B cell (primary cell): ENCODE measurements at regions not wholly inside any gene's neighbourhood (a gene's known extent, or its start where the extent isn't known, plus 50 kb on each side); places are given as distances from the start of the nearest gene placed in this dataset.

Experiments
- ATAC-seq: fragments of 200-7000 bp; cut with Tn5 transposase; one replicate; pipeline ENCODE4 v1.10.0; 2021; ENCODE audit warnings: low read depth, mild to moderate bottlenecking, moderate number of reproducible peaks, moderate library complexity
- CTCF ChIA-PET: fragments of 350-600 bp; sonication (Branson Sonifier 250); formaldehyde crosslinking; loops from one replicate; lab custom pipeline; 2021; ENCODE audit warnings: antibody characterized with exemption, inconsistent platforms; lab: Charles Lee
- POLR2A ChIA-PET: fragments of 350-600 bp; sonication (Branson Sonifier 250); formaldehyde crosslinking; loops from one replicate; lab custom pipeline; 2021; ENCODE audit warnings: antibody characterized with exemption; lab: Charles Lee
- DNase-seq: peaks from one replicate; pipeline ENCODE4 v3.0.0; 2013
- H2AFZ ChIP-seq: 2 replicates; pipeline ENCODE4 v1.6.1; 2012; ENCODE audit warnings: mild to moderate bottlenecking, low read depth, low read length; ENCODE audit not compliant: insufficient read depth, poor library complexity, severe bottlenecking
- H3K27ac ChIP-seq, 2 donors: 1 replicate in 1 of 2; 2 replicates in 1 of 2; pipeline ENCODE4 v1.5.1; 2012 to 2013; ENCODE audit warnings: low read length in 2 of 2, mild to moderate bottlenecking in 2 of 2, moderate library complexity in 1 of 2
- H3K27me3 ChIP-seq, 4 experiments: fragments of 200-600 bp in 1 of 4; sonication (generic) in 1 of 4; replicated peaks in 1 of 4; 1 replicate in 2 of 4; 2 replicates in 2 of 4; pipeline versions ENCODE4 v1.6.1 to v1.7.0; 2013 to 2016; ENCODE audit warnings: low read length in 3 of 4, mild to moderate bottlenecking in 2 of 4, mixed read lengths in 1 of 4, moderate library complexity in 1 of 4; ENCODE audit not compliant: insufficient read depth in 4 of 4, control insufficient read depth in 3 of 4; ENCODE audit errors: control extremely low read depth in 1 of 4
- H3K36me3 ChIP-seq, 2 experiments: replicated peaks in 1 of 2; 1 replicate in 1 of 2; 2 replicates in 1 of 2; pipeline versions ENCODE4 v1.6.1 to v1.7.1; 2013; ENCODE audit warnings: low read length in 1 of 2; ENCODE audit not compliant: insufficient read depth in 2 of 2, control insufficient read depth in 1 of 2; ENCODE audit errors: control extremely low read depth in 1 of 2, extremely low read depth in 1 of 2
- H3K4me1 ChIP-seq, 2 donors: fragments of 200-600 bp in 1 of 2; sonication (generic) in 1 of 2; 1 replicate in 1 of 2; 2 replicates in 1 of 2; pipeline versions ENCODE4 v1.5.1 to v1.6.1; 2013 to 2017; ENCODE audit warnings: low read length in 2 of 2; ENCODE audit not compliant: control insufficient read depth in 2 of 2, insufficient read depth in 2 of 2
- H3K4me2 ChIP-seq: replicated peaks from 2 replicates; pipeline ENCODE3; 2012; ENCODE audit warnings: mild to moderate bottlenecking, low read depth, low read length; ENCODE audit not compliant: poor library complexity, severe bottlenecking
- H3K4me3 ChIP-seq, 5 experiments: fragments of 200-600 bp in 1 of 5; sonication (generic) in 1 of 5; 1 replicate in 3 of 5; 2 replicates in 2 of 5; pipeline versions ENCODE4 v1.5.1 to v1.7.0; 2011 to 2016; ENCODE audit warnings: low read length in 4 of 5, mild to moderate bottlenecking in 4 of 5, low read depth in 2 of 5, control low read depth in 1 of 5, moderate library complexity in 1 of 5; ENCODE audit not compliant: insufficient read depth in 1 of 5; ENCODE audit errors: control extremely low read depth in 1 of 5, extremely low read depth in 1 of 5
- H3K79me2 ChIP-seq: fragments of 200-600 bp; sonication (generic); one replicate; pipeline ENCODE4 v1.6.0; 2016; ENCODE audit warnings: low read length; ENCODE audit not compliant: control insufficient read depth, insufficient read depth
- H3K9ac ChIP-seq: fragments of 200-600 bp; sonication (generic); 2 replicates; pipeline ENCODE4 v1.6.1; 2017; ENCODE audit warnings: mild to moderate bottlenecking, low read length, moderate library complexity
- H3K9me3 ChIP-seq, 3 donors: one replicate each; pipeline versions ENCODE4 v1.6.1 to v1.7.1; 2013; ENCODE audit warnings: low read length in 2 of 3; ENCODE audit not compliant: control insufficient read depth in 2 of 3, insufficient read depth in 1 of 3; ENCODE audit errors: control extremely low read depth in 1 of 3
- H4K20me1 ChIP-seq: 2 replicates; pipeline ENCODE4 v1.6.0; 2012; ENCODE audit warnings: mild to moderate bottlenecking, low read length; ENCODE audit not compliant: insufficient read depth, control insufficient read depth, poor library complexity, severe bottlenecking
- H3K27ac Mint-ChIP-seq: one replicate; pipeline ENCODE4 v1.8.0; 2021; ENCODE audit warnings: mixed read lengths
- H3K27me3 Mint-ChIP-seq: one replicate; pipeline ENCODE4 v1.8.0; 2021; ENCODE audit warnings: mixed read lengths
- H3K4me1 Mint-ChIP-seq: one replicate; pipeline ENCODE4 v1.8.0; 2021; ENCODE audit warnings: mixed read lengths
- H3K4me3 Mint-ChIP-seq: one replicate; pipeline ENCODE4 v1.8.0; 2021; ENCODE audit warnings: mixed read lengths
- H3K9me3 Mint-ChIP-seq: one replicate; pipeline ENCODE4 v1.8.0; 2022; ENCODE audit warnings: mixed read lengths; ENCODE audit not compliant: insufficient read depth
- CTCF ChIP-seq: fragments of 200-600 bp; IDR thresholded peaks from one replicate; pipeline ENCODE4 v1.8.0; 2022; ENCODE audit warnings: antibody characterized with exemption, mild to moderate bottlenecking
- EZH2 ChIP-seq: IDR thresholded peaks from 2 replicates; pipeline ENCODE4 v1.6.1; 2012; ENCODE audit warnings: borderline replicate concordance, low read depth, mild to moderate bottlenecking, moderate library complexity, low read length; ENCODE audit not compliant: insufficient read depth, poor library complexity, severe bottlenecking
- WGBS: methylation state at CpG from one replicate; pipeline ENCODE4 v1.1.5; 2013; ENCODE audit warnings: missing lambda C conversion rate; ENCODE audit not compliant: insufficient coverage; 5-methylcytosine and 5-hydroxymethylcytosine counted together
- intact Hi-C: fragments of 100-400 bp; cut with micrococcal nuclease; formaldehyde crosslinking; loops from one replicate; pipeline ENCODE4 v1.10.0; 2022

- no peak overlapping the region for H3K4me3 Mint-ChIP-seq
- WGBS: no CpG with 5 or more reads among the region's 1 CpG
- Histone ChIP-seq H3K27me3 (no peaks in the 10 kb centered on the region), H3K4me2 (no peak overlapping the region), H3K4me1 (no peaks in the 10 kb centered on the region), H4K20me1 (no peaks in the 10 kb centered on the region), H3K79me2 (no peaks in the 10 kb centered on the region), H3K9me3 (no peaks in the 10 kb centered on the region), H3K36me3 (no peaks in the 10 kb centered on the region), H3K27ac (no peak overlapping the region), H3K9ac (no peak overlapping the region), H3K4me3 (no peak overlapping the region), H2AFZ (no peak overlapping the region)
- POLR2A ChIA-PET: no interaction called here
- no peak overlapping the region for H3K27ac Mint-ChIP-seq
- intact Hi-C loops: no loop called here
- DNase-seq (no peak), ATAC-seq (no peak)
- no peaks in the 10 kb centered on the region for H3K4me1 Mint-ChIP-seq
- TF ChIP-seq EZH2 (no peak), CTCF (no peak)
- no peaks in the 10 kb centered on the region for H3K27me3 Mint-ChIP-seq
- CTCF ChIA-PET: no interaction called here
- no peaks in the 10 kb centered on the region for H3K9me3 Mint-ChIP-seq
Measured at GRCh38 chrX:33285550-33285949, 74.2 kb upstream of the DMD start.

GRCh38 chrX:33277046-33277445 is 65.7 kb upstream of the DMD start:
- H3K4me1 Mint-ChIP-seq: no peaks in the 10 kb centered on the region
- Histone ChIP-seq H3K9me3 (no peaks in the 10 kb centered on the region), H3K4me2 (no peak overlapping the region), H3K4me3 (no peak overlapping the region), H3K27ac (no peak overlapping the region), H3K27me3 (no peaks in the 10 kb centered on the region), H3K4me1 (no peaks in the 10 kb centered on the region), H2AFZ (no peak overlapping the region), H3K36me3 (no peaks in the 10 kb centered on the region), H3K79me2 (no peaks in the 10 kb centered on the region), H3K9ac (no peak overlapping the region), H4K20me1 (no peaks in the 10 kb centered on the region)
- WGBS: 100% methylated on average over 1 of the region's 3 CpGs
- ChIA-PET POLR2A (no interaction called here), CTCF (no interaction called here)
- H3K9me3 Mint-ChIP-seq: no peaks in the 10 kb centered on the region
- H3K27ac Mint-ChIP-seq: no peak overlapping the region
- no peak overlapping the region for H3K4me3 Mint-ChIP-seq
- DNase-seq (no peak), ATAC-seq (no peak)
- H3K27me3 Mint-ChIP-seq: no peaks in the 10 kb centered on the region
- intact Hi-C loops: no loop called here
- TF ChIP-seq CTCF (no peak), EZH2 (no peak)
